ENCODE measurements at regions not wholly inside any gene's neighbourhood (a gene's known extent, or its start where the extent isn't known, plus 50 kb on each side); places are given as distances from the start of the nearest gene placed in this dataset.

DNA sequence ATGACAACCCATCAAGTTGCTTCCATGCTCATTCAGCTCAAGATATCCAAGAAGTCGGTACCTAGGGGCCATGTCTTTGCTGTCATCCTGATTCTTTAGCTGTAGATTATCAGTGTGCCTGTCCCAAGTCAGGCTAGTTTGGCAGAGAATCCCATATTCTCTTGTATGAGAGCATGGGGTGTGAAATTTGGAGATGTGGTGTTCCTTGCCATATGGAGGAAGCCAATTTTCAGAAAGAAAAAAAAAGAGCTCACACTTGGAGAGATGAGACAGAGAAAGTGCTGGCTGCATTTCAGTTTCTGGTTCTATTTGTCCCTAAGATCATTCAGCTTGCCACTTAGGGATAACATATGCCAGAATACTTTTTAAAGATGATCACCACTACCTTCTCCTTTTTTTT is 52.3 kb upstream of the SLC4A7 start (continued):
- TF ChIP-seq, protein P1, sequence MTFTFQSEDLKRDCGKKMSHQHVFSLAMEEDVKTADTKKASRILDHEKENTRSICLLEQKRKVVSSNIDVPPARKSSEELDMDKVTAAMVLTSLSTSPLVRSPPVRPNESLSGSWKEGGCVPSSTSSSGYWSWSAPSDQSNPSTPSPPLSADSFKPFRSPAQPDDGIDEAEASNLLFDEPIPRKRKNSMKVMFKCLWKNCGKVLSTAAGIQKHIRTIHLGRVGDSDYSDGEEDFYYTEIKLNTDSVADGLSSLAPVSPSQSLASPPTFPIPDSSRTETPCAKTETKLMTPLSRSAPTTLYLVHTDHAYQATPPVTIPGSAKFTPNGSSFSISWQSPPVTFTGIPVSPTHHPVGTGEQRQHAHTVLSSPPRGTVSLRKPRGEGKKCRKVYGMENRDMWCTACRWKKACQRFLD (CRISPR knock-in tag; IDR thresholded peaks at IDR 0.05; ENCODE audit: borderline replicate concordance), result no peak
- TF ChIP-seq REL (CRISPR knock-in tag; conservative IDR thresholded peaks at IDR 0.05) (no peak), FOXK1 (CRISPR knock-in tag; IDR thresholded peaks at IDR 0.05; ENCODE audit: borderline replicate concordance, low read depth) (no peak)

DNA sequence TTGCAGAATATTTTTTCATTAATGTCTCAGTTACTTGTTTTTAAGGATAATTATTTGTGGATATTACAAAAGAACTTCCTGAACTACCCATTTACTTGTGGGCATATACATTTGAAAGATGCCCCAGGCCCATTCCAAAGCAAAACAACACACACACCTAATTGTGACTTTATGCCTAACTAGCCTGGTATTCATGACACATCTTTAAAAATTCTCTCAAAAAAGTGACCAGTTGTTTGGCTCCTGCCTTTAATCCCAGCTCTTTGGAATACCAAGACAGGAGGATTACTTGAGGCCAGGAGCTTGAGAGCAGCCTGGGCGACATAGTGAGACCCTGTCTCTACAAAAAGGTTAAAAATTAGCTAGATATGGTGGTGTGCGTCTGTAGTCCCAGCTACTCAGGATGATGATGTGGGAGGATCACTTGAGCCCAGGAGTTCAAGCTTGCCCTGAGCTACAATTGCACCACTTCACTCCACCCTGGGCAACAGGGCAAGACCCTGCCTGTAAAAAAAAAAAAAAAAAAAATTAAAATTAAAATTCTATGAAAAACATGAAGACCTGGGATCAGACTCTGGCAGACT is 51.7 kb upstream of the SLC4A7 start:
- CTCF ChIA-PET (ENCODE audit: low intra/inter-chr PET ratio, low total read pairs), result no interaction called here
- intact Hi-C loops (cut with micrococcal nuclease; ENCODE audit: unreplicated experiment), result no loop called here
- FAIRE-seq, result peak; percentile 52

More for the DNA sequence above, 51.7 kb upstream of the SLC4A7 start:
- H3K36me3 ChIP-seq (replicated peaks in 1 of 2; ENCODE audit: control insufficient read depth in 1 of 2, insufficient read depth in 2 of 2, low read length in 2 of 2), result no peaks in the 10 kb centered on the region
- no peak overlapping the region for H2AFZ ChIP-seq (ENCODE audit: low read length)
- H3K4me1 ChIP-seq (ENCODE audit: insufficient read depth, low read length), result peaks cover 60% of the 10 kb centered on the region
- TF ChIP-seq, protein P2, sequence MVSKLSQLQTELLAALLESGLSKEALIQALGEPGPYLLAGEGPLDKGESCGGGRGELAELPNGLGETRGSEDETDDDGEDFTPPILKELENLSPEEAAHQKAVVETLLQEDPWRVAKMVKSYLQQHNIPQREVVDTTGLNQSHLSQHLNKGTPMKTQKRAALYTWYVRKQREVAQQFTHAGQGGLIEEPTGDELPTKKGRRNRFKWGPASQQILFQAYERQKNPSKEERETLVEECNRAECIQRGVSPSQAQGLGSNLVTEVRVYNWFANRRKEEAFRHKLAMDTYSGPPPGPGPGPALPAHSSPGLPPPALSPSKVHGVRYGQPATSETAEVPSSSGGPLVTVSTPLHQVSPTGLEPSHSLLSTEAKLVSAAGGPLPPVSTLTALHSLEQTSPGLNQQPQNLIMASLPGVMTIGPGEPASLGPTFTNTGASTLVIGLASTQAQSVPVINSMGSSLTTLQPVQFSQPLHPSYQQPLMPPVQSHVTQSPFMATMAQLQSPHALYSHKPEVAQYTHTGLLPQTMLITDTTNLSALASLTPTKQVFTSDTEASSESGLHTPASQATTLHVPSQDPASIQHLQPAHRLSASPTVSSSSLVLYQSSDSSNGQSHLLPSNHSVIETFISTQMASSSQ (IDR thresholded peaks at IDR 0.05; ENCODE audit: low read depth), result no peak
- TF ChIP-seq, protein P2 (CRISPR knock-in tag; IDR thresholded peaks at IDR 0.05; ENCODE audit: borderline replicate concordance), result 0 out of 2 replicates have a peak, but pooled peaks have one; percentile 22
- peak; percentile 85 for TF ChIP-seq ZNF121 (CRISPR knock-in tag; IDR thresholded peaks at IDR 0.05)
- TF ChIP-seq, protein P3, sequence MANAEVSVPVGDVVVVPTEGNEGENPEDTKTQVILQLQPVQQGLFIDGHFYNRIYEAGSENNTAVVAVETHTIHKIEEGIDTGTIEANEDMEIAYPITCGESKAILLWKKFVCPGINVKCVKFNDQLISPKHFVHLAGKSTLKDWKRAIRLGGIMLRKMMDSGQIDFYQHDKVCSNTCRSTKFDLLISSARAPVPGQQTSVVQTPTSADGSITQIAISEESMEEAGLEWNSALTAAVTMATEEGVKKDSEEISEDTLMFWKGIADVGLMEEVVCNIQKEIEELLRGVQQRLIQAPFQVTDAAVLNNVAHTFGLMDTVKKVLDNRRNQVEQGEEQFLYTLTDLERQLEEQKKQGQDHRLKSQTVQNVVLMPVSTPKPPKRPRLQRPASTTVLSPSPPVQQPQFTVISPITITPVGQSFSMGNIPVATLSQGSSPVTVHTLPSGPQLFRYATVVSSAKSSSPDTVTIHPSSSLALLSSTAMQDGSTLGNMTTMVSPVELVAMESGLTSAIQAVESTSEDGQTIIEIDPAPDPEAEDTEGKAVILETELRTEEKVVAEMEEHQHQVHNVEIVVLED (CRISPR knock-in tag; IDR thresholded peaks at IDR 0.05; ENCODE audit: borderline replicate concordance), result no peak
- DNase-seq (ENCODE audit: low spot score) (no peak), ATAC-seq (no peak)
- no peak overlapping the region for H3K4me2 ChIP-seq (ENCODE audit: low read depth, low read length)
- in situ Hi-C loops (cut with HindIII; ENCODE audit: extremely low pct_ligation_motif_present, low pct_unique_long_range_greater_than_20kb), result no loop called here
- POLR2A ChIA-PET, result interaction anchor here (0.8 kb wide), 1 partner anchor 51 kb away, joined by 4 read pairs; the partner anchor contains the start of gene SLC4A7
- H3K27me3 ChIP-seq (ENCODE audit: control insufficient read depth in 1 of 2, insufficient read depth in 2 of 2, low read length in 2 of 2), result no peaks in the 10 kb centered on the region
- H3K9ac ChIP-seq (ENCODE audit: insufficient read depth, low read depth, low read length), result no peak overlapping the region
- no peak overlapping the region for H3K4me3 ChIP-seq (replicated peaks in 1 of 3; ENCODE audit: insufficient read depth in 1 of 3, low read depth in 2 of 3, low read length in 3 of 3)
- 12% methylated on average over 2 of the region's 2 CpGs for WGBS (ENCODE audit: low lambda C conversion rate)
- H3K27ac ChIP-seq (ENCODE audit: extremely low read length, insufficient read depth, low read length), result no peak overlapping the region
- BruUV-seq (replicated peaks), result no TSS peak
- H3K9me3 ChIP-seq (ENCODE audit: low read length), result no peaks in the 10 kb centered on the region
- no peaks in the 10 kb centered on the region for H4K20me1 ChIP-seq (ENCODE audit: insufficient read depth, low read length)
- H3K79me2 ChIP-seq (ENCODE audit: insufficient read depth, low read length), result no peaks in the 10 kb centered on the region
